Loucy (cell line): ENCODE measurements at regions not wholly inside any gene's neighbourhood (a gene's known extent, or its start where the extent isn't known, plus 50 kb on each side); places are given as distances from the start of the nearest gene placed in this dataset.

Experiments
- H2AFZ ChIP-seq: fragments of 200-600 bp; sonication (generic); 2 replicates; pipeline ENCODE4 v1.6.0; 2016; ENCODE audit warnings: antibody characterized with exemption, mild to moderate bottlenecking, low read length, moderate library complexity
- H3F3A ChIP-seq: fragments of 200-600 bp; 2 replicates; pipeline ENCODE4 v1.6.0; 2016; ENCODE audit warnings: antibody characterized with exemption, low read depth, mild to moderate bottlenecking
- H3K27me3 ChIP-seq: fragments of 200-600 bp; sonication (generic); 2 replicates; pipeline ENCODE4 v1.6.1; 2014; ENCODE audit warnings: low read length, mild to moderate bottlenecking; ENCODE audit not compliant: insufficient read depth, poor library complexity, severe bottlenecking
- H3K36me3 ChIP-seq: fragments of 200-600 bp; sonication (generic); 2 replicates; pipeline ENCODE4 v1.6.1; 2016; ENCODE audit warnings: low read length; ENCODE audit not compliant: insufficient read depth
- H3K4me1 ChIP-seq: fragments of 200-600 bp; sonication (generic); 2 replicates; pipeline ENCODE4 v1.5.1; 2014; ENCODE audit warnings: low read length, mild to moderate bottlenecking; ENCODE audit not compliant: insufficient read depth, poor library complexity, severe bottlenecking
- H3K4me2 ChIP-seq: fragments of 200-600 bp; sonication (generic); 2 replicates; pipeline ENCODE4 v1.6.0; 2014; ENCODE audit warnings: antibody characterized with exemption, low read length, low read depth, mild to moderate bottlenecking; ENCODE audit not compliant: poor library complexity, severe bottlenecking
- H3K4me3 ChIP-seq: fragments of 200-600 bp; sonication (generic); 2 replicates; pipeline ENCODE4 v1.5.1; 2014; ENCODE audit warnings: low read length, mild to moderate bottlenecking, mixed read lengths; ENCODE audit not compliant: poor library complexity, severe bottlenecking
- H3K79me2 ChIP-seq: fragments of 200-600 bp; sonication (generic); 2 replicates; pipeline ENCODE4 v1.6.1; 2014; ENCODE audit warnings: low read length; ENCODE audit not compliant: insufficient read depth
- H3K9ac ChIP-seq: fragments of 200-600 bp; sonication (generic); 2 replicates; pipeline ENCODE4 v1.6.0; 2014; ENCODE audit warnings: mild to moderate bottlenecking, low read depth, low read length, moderate library complexity; ENCODE audit not compliant: poor library complexity, severe bottlenecking
- H3K9me2 ChIP-seq: fragments of 200-600 bp; sonication (generic); replicated peaks from 2 replicates; pipeline ENCODE4 v1.6.1; 2016; ENCODE audit warnings: low read depth, low read length, mixed read lengths
- H3K9me3 ChIP-seq: fragments of 200-600 bp; sonication (generic); 2 replicates; pipeline ENCODE4 v1.6.1; 2014; ENCODE audit warnings: mild to moderate bottlenecking, antibody characterized with exemption, low read length, low read depth; ENCODE audit not compliant: insufficient read depth
- H4K20me1 ChIP-seq: fragments of 200-600 bp; sonication (generic); 2 replicates; pipeline ENCODE4 v1.6.0; 2014; ENCODE audit warnings: antibody characterized with exemption, low read length, mild to moderate bottlenecking; ENCODE audit not compliant: insufficient read depth, poor library complexity, severe bottlenecking
- CTCF ChIP-seq: fragments of 200-600 bp; sonication (generic); conservative IDR thresholded peaks from 2 replicates; pipeline ENCODE4 v1.5.1; 2014; ENCODE audit warnings: mild to moderate bottlenecking, antibody characterized with exemption, low read length
- EZH2phosphoT487 ChIP-seq: fragments of 200-600 bp; IDR thresholded peaks from 2 replicates; pipeline ENCODE4 v1.6.1; 2018; ENCODE audit warnings: antibody characterized with exemption, mild to moderate bottlenecking, moderate library complexity, borderline replicate concordance

- Histone ChIP-seq H3K9me3 (no peaks in the 10 kb centered on the region), H2AFZ (no peak overlapping the region), H3K4me2 (no peak overlapping the region), H3K9me2 (no peaks in the 10 kb centered on the region), H3F3A (no peaks in the 10 kb centered on the region), H4K20me1 (no peaks in the 10 kb centered on the region), H3K79me2 (no peaks in the 10 kb centered on the region), H3K36me3 (no peaks in the 10 kb centered on the region), H3K9ac (no peak overlapping the region), H3K27me3 (no peaks in the 10 kb centered on the region), H3K4me3 (no peak overlapping the region), H3K4me1 (no peaks in the 10 kb centered on the region)
- TF ChIP-seq EZH2phosphoT487 (no peak), CTCF (no peak)
Observed at GRCh38 chrX:150074175-150074574, 135.9 kb upstream of the EOLA2 start.

GRCh38 chrX:150080497-150080896, 142.2 kb upstream of the EOLA2 start:
- Histone ChIP-seq H3K4me2 (no peak overlapping the region), H3K27me3 (no peaks in the 10 kb centered on the region), H3K9ac (no peak overlapping the region), H3K36me3 (no peaks in the 10 kb centered on the region), H3F3A (no peaks in the 10 kb centered on the region), H3K9me3 (no peaks in the 10 kb centered on the region), H3K4me3 (no peak overlapping the region), H4K20me1 (no peaks in the 10 kb centered on the region), H3K79me2 (no peaks in the 10 kb centered on the region), H3K4me1 (no peaks in the 10 kb centered on the region), H2AFZ (no peak overlapping the region), H3K9me2 (no peaks in the 10 kb centered on the region)
- no peak for TF ChIP-seq EZH2phosphoT487

- no peak overlapping the region for H3K9ac ChIP-seq
- H3K4me1 ChIP-seq, result no peaks in the 10 kb centered on the region
- H3K27me3 ChIP-seq, result no peaks in the 10 kb centered on the region
- no peaks in the 10 kb centered on the region for H3K9me2 ChIP-seq
- H3K4me2 ChIP-seq, result no peak overlapping the region
- no peak overlapping the region for H2AFZ ChIP-seq
- no peak for TF ChIP-seq CTCF
- H3K36me3 ChIP-seq, result no peaks in the 10 kb centered on the region
- H4K20me1 ChIP-seq, result no peaks in the 10 kb centered on the region
- no peaks in the 10 kb centered on the region for H3F3A ChIP-seq
- no peak overlapping the region for H3K4me3 ChIP-seq
- no peaks in the 10 kb centered on the region for H3K79me2 ChIP-seq
- H3K9me3 ChIP-seq, result no peaks in the 10 kb centered on the region
Observed at GRCh38 chrX:150081076-150081475, 142.8 kb upstream of the EOLA2 start.

- Histone ChIP-seq H3K79me2 (no peaks in the 10 kb centered on the region), H3K27me3 (no peaks in the 10 kb centered on the region), H3F3A (no peaks in the 10 kb centered on the region), H2AFZ (no peak overlapping the region), H3K4me3 (no peak overlapping the region), H3K9me2 (no peaks in the 10 kb centered on the region), H3K4me2 (no peak overlapping the region), H3K9ac (no peak overlapping the region), H4K20me1 (no peaks in the 10 kb centered on the region), H3K36me3 (no peaks in the 10 kb centered on the region), H3K4me1 (no peaks in the 10 kb centered on the region), H3K9me3 (no peaks in the 10 kb centered on the region)
- TF ChIP-seq EZH2phosphoT487, result no peak
Observed at GRCh38 chrX:150084496-150085229, 146.4 kb upstream of the EOLA2 start.
